OCI-LY1 (cell line): ENCODE measurements at regions not wholly inside any gene's neighbourhood (a gene's known extent, or its start where the extent isn't known, plus 50 kb on each side); places are given as distances from the start of the nearest gene placed in this dataset.
"Not testable (repeated sequence)": the region's sequence is repeated elsewhere in the genome, so short reads cannot be mapped to it uniquely, and the experiment has no call there.

ENCODE experiments used
- H2AFZ ChIP-seq: fragments of 200-600 bp; sonication (generic), shearing (Covaris generic); 2 replicates; pipeline ENCODE4 v1.6.0; 2014; ENCODE audit warnings: antibody characterized with exemption, mild to moderate bottlenecking, low read length
- H3F3A ChIP-seq: fragments of 200-600 bp; sonication (generic), shearing (Covaris generic); 2 replicates; pipeline ENCODE4 v1.6.0; 2014; ENCODE audit warnings: mild to moderate bottlenecking, antibody characterized with exemption, low read length, moderate library complexity; ENCODE audit not compliant: insufficient read depth
- H3K27ac ChIP-seq: fragments of 200-600 bp; sonication (generic); 2 replicates; pipeline ENCODE4 v1.5.1; 2014; ENCODE audit warnings: low read length, mixed run types, mild to moderate bottlenecking, low read depth; ENCODE audit not compliant: poor library complexity, severe bottlenecking
- H3K27me3 ChIP-seq: fragments of 200-600 bp; sonication (generic); 2 replicates; pipeline ENCODE4 v1.6.0; 2014; ENCODE audit warnings: antibody characterized with exemption, mild to moderate bottlenecking, low read length, moderate library complexity; ENCODE audit not compliant: insufficient read depth
- H3K36me3 ChIP-seq: fragments of 200-600 bp; sonication (generic); 2 replicates; pipeline ENCODE4 v1.6.1; 2014; ENCODE audit warnings: mild to moderate bottlenecking, antibody characterized with exemption, low read length, moderate library complexity, mixed read lengths; ENCODE audit not compliant: insufficient read depth
- H3K4me1 ChIP-seq: fragments of 200-600 bp; sonication (generic); 2 replicates; pipeline ENCODE4 v1.5.1; 2014; ENCODE audit warnings: mild to moderate bottlenecking, low read length, moderate library complexity; ENCODE audit not compliant: insufficient read depth, severe bottlenecking
- H3K4me2 ChIP-seq: fragments of 200-600 bp; sonication (generic), shearing (Covaris generic); 2 replicates; pipeline ENCODE4 v1.6.1; 2014; ENCODE audit warnings: low read length
- H3K4me3 ChIP-seq: fragments of 200-600 bp; sonication (generic); 2 replicates; pipeline ENCODE4 v1.5.1; 2014; ENCODE audit warnings: low read length, low read depth, mild to moderate bottlenecking, mixed read lengths; ENCODE audit not compliant: poor library complexity, severe bottlenecking
- H3K79me2 ChIP-seq: fragments of 200-600 bp; shearing (Covaris generic); 2 replicates; pipeline ENCODE4 v1.6.1; 2016; ENCODE audit warnings: mixed run types, low read length, mixed read lengths; ENCODE audit not compliant: insufficient read depth
- H3K9ac ChIP-seq: fragments of 200-600 bp; sonication (generic), shearing (Covaris generic); 2 replicates; pipeline ENCODE4 v1.6.1; 2014; ENCODE audit warnings: mild to moderate bottlenecking, low read length, mixed read lengths
- H3K9me2 ChIP-seq: fragments of 200-600 bp; sonication (generic), shearing (Covaris generic); 2 replicates; pipeline ENCODE4 v1.6.1; 2014; ENCODE audit warnings: low read depth, mild to moderate bottlenecking, low read length, mixed read lengths
- H3K9me3 ChIP-seq: fragments of 200-600 bp; shearing (Covaris generic); 2 replicates; pipeline ENCODE4 v1.6.1; 2014; ENCODE audit warnings: low read length, mixed read lengths
- H4K20me1 ChIP-seq: fragments of 200-600 bp; sonication (generic), shearing (Covaris generic); 2 replicates; pipeline ENCODE4 v1.6.0; 2016; ENCODE audit warnings: mild to moderate bottlenecking, low read length; ENCODE audit not compliant: insufficient read depth
- EZH2 ChIP-seq: fragments of 200-600 bp; sonication (generic), shearing (Covaris generic); IDR thresholded peaks from 2 replicates; pipeline ENCODE4 v1.8.0; 2017; ENCODE audit warnings: borderline replicate concordance, mixed run types, mild to moderate bottlenecking, antibody characterized with exemption, low read length, moderate library complexity, mixed read lengths
- TF ChIP-seq, protein P1 (sequence below): fragments of 200-600 bp; sonication (generic), shearing (Covaris generic); IDR thresholded peaks from 2 replicates; pipeline ENCODE4 v1.5.1; 2017; ENCODE audit warnings: mild to moderate bottlenecking, antibody characterized with exemption, low read length, moderate library complexity, mixed read lengths

DNA sequence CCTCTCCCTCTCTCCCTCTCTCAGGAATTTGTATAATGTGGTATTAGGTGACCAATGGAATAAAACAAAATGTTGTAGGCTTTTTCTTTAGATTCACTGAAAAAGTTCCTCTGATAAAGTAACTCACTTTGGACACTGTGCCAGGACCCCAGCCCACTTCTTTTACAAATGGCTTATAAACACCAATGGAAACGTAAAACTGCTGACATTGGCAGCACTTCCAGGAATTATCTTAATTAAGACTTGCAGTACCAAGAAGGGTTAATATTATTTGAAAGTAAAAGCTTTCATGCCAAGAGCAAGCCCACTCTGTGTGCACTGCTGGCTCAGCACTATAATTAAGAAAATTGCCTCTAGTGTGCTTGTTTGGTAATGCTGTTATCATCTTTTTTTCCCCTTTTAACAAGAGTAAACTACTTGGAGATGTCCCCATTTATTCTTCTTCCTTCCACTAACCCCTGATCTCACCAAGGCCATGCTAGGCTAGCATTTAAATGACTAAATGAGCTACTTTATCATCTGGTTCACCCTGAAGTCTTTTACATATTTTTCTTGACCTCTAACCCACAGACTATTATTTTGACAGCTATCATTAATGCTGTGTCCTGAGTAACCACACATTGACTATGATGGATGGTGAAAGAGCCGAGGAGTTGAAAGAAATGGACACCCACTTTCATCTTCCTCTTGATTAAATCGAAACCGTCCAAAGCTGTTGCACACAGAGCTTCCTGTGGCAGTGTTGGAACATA is 232.2 kb upstream of the ETAA1 start:
- no peak overlapping the region for H3K4me2 ChIP-seq
- H3K9ac ChIP-seq = no peak overlapping the region
- no peaks in the 10 kb centered on the region for H3K9me3 ChIP-seq
- no peaks in the 10 kb centered on the region for H3F3A ChIP-seq
- H3K27me3 ChIP-seq = no peaks in the 10 kb centered on the region
- H2AFZ ChIP-seq = no peak overlapping the region
- no peak overlapping the region for H3K4me3 ChIP-seq
- TF ChIP-seq, protein P1, sequence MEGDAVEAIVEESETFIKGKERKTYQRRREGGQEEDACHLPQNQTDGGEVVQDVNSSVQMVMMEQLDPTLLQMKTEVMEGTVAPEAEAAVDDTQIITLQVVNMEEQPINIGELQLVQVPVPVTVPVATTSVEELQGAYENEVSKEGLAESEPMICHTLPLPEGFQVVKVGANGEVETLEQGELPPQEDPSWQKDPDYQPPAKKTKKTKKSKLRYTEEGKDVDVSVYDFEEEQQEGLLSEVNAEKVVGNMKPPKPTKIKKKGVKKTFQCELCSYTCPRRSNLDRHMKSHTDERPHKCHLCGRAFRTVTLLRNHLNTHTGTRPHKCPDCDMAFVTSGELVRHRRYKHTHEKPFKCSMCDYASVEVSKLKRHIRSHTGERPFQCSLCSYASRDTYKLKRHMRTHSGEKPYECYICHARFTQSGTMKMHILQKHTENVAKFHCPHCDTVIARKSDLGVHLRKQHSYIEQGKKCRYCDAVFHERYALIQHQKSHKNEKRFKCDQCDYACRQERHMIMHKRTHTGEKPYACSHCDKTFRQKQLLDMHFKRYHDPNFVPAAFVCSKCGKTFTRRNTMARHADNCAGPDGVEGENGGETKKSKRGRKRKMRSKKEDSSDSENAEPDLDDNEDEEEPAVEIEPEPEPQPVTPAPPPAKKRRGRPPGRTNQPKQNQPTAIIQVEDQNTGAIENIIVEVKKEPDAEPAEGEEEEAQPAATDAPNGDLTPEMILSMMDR = no peak
- TF ChIP-seq EZH2 = no peak
- H3K9me2 ChIP-seq = no peaks in the 10 kb centered on the region
- H3K79me2 ChIP-seq = no peaks in the 10 kb centered on the region
- no peaks in the 10 kb centered on the region for H3K4me1 ChIP-seq
- H3K36me3 ChIP-seq = no peaks in the 10 kb centered on the region
- H4K20me1 ChIP-seq = no peaks in the 10 kb centered on the region
- H3K27ac ChIP-seq = no peak overlapping the region

DNA sequence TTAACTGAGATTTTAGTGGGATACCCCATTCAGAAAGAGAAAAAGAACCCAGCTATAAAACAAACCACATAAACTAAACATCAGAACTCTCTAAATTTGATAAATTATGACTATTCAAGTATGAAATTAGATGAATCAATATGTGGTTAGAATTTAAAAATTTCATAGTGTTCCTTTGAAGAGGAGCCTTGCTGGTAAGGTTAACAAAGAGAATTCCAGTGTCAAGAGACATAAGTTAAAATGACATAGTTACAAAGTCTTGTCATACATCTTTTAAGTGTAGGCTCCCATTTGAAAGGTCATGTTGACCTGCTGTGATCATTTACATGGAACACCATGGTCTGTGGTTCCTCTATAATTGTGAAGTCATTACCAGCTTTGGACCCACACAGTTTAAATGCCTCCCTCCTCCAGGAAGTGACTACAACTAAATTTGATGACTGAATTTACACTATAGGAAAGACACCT is 231.6 kb upstream of the ETAA1 start:
- Histone ChIP-seq H3K4me3 (no peak overlapping the region), H3K4me1 (no peaks in the 10 kb centered on the region), H4K20me1 (no peaks in the 10 kb centered on the region), H3K36me3 (no peaks in the 10 kb centered on the region), H3K9me3 (no peaks in the 10 kb centered on the region), H3K27me3 (no peaks in the 10 kb centered on the region), H3K4me2 (no peak overlapping the region), H3K9ac (no peak overlapping the region), H2AFZ (no peak overlapping the region), H3K79me2 (no peaks in the 10 kb centered on the region), H3K27ac (no peak overlapping the region), H3K9me2 (no peaks in the 10 kb centered on the region), H3F3A (no peaks in the 10 kb centered on the region)
- TF ChIP-seq, protein P1 = no peak
- TF ChIP-seq EZH2 = no peak

DNA sequence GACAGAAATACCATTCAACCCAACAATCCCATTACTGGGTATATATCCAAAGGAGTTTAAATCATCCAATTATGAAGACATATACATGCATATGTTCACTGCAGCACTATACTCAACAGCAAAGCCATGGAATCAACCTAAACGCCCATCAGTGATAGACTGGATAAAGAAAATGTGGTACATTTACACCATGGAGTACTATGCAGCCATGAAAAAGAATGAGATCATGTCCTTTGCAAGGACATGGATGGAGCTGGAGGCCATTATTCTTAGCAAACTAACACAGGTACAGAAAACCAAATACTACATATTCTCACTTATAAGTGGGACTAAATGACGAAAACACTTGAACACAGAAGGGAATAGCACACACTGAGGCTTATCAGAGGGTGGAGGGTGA is 230.6 kb upstream of the ETAA1 start:
- H3K9me3 ChIP-seq, H4K20me1 ChIP-seq, H3F3A ChIP-seq, H3K4me1 ChIP-seq, H3K9ac ChIP-seq, H3K4me2 ChIP-seq, H3K27ac ChIP-seq, H3K36me3 ChIP-seq, H2AFZ ChIP-seq, H3K4me3 ChIP-seq, H3K27me3 ChIP-seq, H3K9me2 ChIP-seq, H3K79me2 ChIP-seq: not testable (repeated sequence)
